Muscle layer of duodenum (tissue), 2 donors: ENCODE measurements at regions not wholly inside any gene's neighbourhood (a gene's known extent, or its start where the extent isn't known, plus 50 kb on each side); places are given as distances from the start of the nearest gene placed in this dataset.
"Not testable (repeated sequence)": the region's sequence is repeated elsewhere in the genome, so short reads cannot be mapped to it uniquely, and the experiment has no call there.

Experiments used
- H3K27ac ChIP-seq: one replicate; pipeline ENCODE4 v1.7.0; 2013; ENCODE audit warnings: mild to moderate bottlenecking, low read length
- H3K27me3 ChIP-seq: one replicate; pipeline ENCODE4 v1.7.0; 2013; ENCODE audit warnings: low read depth, mild to moderate bottlenecking, control low read depth, low read length
- H3K36me3 ChIP-seq, 2 donors: one replicate each; pipeline ENCODE4 v1.7.0; 2013; ENCODE audit warnings: low read length in 2 of 2, control low read depth in 1 of 2, mild to moderate bottlenecking in 1 of 2; ENCODE audit not compliant: insufficient read depth in 2 of 2, control insufficient read depth in 1 of 2
- H3K4me1 ChIP-seq, 2 donors: one replicate each; pipeline ENCODE4 v1.7.0; 2013; ENCODE audit warnings: low read length in 2 of 2, mild to moderate bottlenecking in 2 of 2, control low read depth in 1 of 2, moderate library complexity in 1 of 2; ENCODE audit not compliant: insufficient read depth in 2 of 2, control insufficient read depth in 1 of 2
- H3K4me3 ChIP-seq, 2 donors: one replicate each; pipeline ENCODE4 v1.7.0; 2013; ENCODE audit warnings: low read length in 2 of 2, low read depth in 1 of 2, mild to moderate bottlenecking in 1 of 2
- H3K9me3 ChIP-seq, 2 donors: one replicate each; pipeline ENCODE4 v1.7.0; 2013; ENCODE audit warnings: low read length in 2 of 2, control low read depth in 1 of 2, mild to moderate bottlenecking in 1 of 2; ENCODE audit not compliant: control insufficient read depth in 1 of 2
- donor health status: healthy.

DNA sequence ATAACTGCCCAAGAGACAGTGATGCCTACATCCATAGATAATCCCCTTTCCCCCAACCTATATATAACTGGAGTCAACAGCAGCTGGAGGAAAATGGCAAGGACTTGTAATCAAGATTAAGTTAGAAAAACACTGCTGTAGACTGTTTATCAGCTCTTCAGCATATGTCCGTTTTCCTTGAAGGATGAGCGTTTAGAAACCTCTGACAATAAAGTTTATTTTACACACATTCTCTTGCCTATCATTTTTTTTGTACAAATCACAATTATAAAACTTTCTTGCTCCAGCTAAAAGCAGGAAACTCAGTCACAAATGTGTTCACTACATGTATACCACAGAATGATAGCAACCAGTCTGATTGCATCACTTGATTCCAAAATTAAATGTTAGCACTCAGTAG lies 50.8 kb downstream of the PPIAL4G start:
- not testable (repeated sequence) for H3K27ac ChIP-seq, H3K4me3 ChIP-seq, H3K9me3 ChIP-seq, H3K36me3 ChIP-seq, H3K4me1 ChIP-seq, H3K27me3 ChIP-seq

GRCh38 chr1:148429856-148430255 lies 53.2 kb downstream of the PPIAL4G start:
- H3K36me3 ChIP-seq, H3K4me3 ChIP-seq, H3K9me3 ChIP-seq, H3K27me3 ChIP-seq, H3K27ac ChIP-seq, H3K4me1 ChIP-seq: not testable (repeated sequence)

DNA sequence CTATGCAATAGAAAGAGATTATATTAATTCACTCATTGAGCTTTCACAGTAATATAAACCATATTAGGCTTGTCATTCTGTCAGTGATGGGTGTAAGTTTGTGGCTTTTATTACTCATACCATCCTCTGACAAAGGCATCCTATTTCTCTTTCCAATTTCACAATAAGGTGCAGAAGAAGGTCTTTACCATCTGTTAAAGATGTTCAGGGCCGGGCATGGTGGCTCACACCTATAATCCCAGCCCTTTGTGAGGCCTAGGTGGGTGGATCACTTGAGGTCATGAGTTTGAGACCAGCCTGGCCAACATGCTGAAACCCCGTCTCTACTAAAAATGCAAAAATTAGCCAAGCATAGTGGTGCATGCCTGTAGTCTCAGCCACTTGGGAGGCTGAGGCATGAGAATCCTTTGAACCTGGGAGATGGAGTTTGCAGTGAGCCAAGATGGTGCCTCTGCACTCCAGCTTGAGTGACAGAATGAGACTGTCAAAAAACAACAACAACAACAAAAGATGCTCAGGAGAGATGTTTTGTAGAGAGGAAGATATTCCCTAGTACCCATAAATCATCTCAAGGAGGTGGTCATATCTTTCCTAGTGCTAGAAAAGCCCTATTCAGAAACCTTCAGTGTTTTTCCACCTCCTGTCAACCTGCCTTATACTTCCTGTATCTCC lies 56.0 kb downstream of the PPIAL4G start:
- H3K27ac ChIP-seq, H3K36me3 ChIP-seq, H3K4me1 ChIP-seq, H3K4me3 ChIP-seq, H3K9me3 ChIP-seq, H3K27me3 ChIP-seq: not testable (repeated sequence)

DNA sequence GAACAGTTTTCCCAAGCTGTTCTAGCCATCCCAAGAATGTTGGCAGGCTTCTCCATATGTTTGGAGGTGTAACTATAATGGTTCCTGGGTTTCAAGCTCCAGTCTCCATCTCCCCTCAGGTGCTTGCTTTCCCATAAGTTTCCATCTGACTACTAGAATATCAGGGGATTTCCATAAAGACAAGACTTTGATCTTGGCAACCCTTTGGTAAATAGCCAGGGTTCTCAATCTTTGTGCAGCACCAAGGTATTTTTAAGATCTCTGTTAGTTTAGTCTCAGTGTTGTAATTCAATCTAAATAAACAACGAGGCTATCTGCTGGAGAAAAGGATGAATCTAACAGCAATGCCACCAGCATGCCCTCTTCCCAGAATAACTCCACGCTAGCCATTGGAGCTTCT lies 56.7 kb downstream of the PPIAL4G start:
- H3K4me3 ChIP-seq, H3K4me1 ChIP-seq, H3K27me3 ChIP-seq, H3K9me3 ChIP-seq, H3K27ac ChIP-seq, H3K36me3 ChIP-seq: not testable (repeated sequence)

- not testable (repeated sequence) for H3K9me3 ChIP-seq, H3K4me1 ChIP-seq, H3K36me3 ChIP-seq, H3K4me3 ChIP-seq, H3K27me3 ChIP-seq
- H3K27ac ChIP-seq, result peak overlapping the region; percentile 19
Measured at GRCh38 chr1:148424143-148425003, 58.7 kb downstream of the PPIAL4G start.

- H3K9me3 ChIP-seq, H3K27ac ChIP-seq: not testable (repeated sequence)
Measured at GRCh38 chr1:148422921-148423320, 60.2 kb downstream of the PPIAL4G start.

DNA sequence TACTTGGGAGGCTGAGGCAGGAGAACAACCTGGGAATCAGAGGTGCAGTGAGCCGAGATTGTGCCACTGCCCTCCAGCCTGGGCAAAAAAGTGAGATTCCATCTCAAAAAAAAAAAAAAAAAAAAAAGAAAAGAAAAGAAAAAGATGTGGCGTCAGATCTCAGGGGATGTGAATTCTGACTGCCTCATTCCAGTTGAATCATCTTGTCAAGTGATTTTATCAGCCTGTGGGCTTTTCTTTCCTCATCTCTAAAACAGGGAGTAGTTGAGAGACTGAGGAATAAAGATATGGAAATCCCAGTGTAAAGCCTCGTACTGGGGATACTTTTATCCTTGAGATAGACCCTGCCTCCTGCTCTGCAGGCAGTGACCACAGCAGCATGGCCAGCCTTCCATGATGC lies 65.9 kb downstream of the PPIAL4G start:
- H3K9me3 ChIP-seq, H3K27me3 ChIP-seq, H3K4me3 ChIP-seq, H3K27ac ChIP-seq, H3K36me3 ChIP-seq, H3K4me1 ChIP-seq: not testable (repeated sequence)

More at GRCh38 chr1:148422921-148423320, 60.2 kb downstream of the PPIAL4G start:
- not testable (repeated sequence) for H3K27me3 ChIP-seq, H3K36me3 ChIP-seq, H3K4me3 ChIP-seq, H3K4me1 ChIP-seq

- not testable (repeated sequence) for H3K36me3 ChIP-seq, H3K9me3 ChIP-seq, H3K27ac ChIP-seq, H3K27me3 ChIP-seq, H3K4me3 ChIP-seq, H3K4me1 ChIP-seq
Measured at GRCh38 chr1:148413385-148413784, 69.7 kb downstream of the PPIAL4G start.

DNA sequence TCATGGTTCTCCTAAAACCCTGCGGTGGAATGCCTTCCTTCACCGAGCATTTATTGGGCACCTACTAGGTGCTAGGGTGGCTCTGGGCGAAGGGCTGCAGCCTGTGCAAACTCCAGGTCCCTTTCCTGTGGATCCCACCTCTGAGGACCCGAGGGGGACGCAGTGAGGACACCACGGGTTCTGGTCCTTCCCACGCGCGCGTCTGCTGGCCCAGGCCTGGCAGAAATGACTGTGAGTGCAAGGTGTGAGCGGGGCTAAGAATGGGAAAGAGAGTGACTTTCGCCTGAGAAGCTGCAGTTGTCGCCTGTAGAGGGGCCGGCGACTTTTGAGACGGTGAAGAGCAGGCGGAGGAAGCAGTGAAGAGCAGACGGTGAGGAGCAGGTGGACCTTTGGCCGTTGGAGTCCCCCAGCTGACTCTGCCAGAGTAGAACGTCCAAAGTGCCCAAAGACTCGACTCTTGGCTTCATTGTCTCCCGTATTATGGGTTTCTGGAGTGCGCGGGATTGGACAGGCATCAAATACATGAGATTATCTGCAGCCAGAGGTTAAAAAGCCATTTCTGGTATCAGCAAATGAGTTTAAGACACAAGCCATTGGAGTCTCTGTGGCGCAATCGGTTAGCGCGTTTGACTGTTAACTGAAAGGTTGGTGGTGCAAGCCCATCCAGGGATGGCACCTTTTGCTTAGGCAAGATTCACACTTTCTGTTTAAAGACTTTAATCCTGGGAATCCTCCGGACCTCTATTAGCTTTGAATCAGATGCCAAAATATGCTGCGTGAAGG lies 78.1 kb downstream of the PPIAL4G start:
- H3K9me3 ChIP-seq, H3K4me3 ChIP-seq, H3K27me3 ChIP-seq, H3K36me3 ChIP-seq, H3K27ac ChIP-seq, H3K4me1 ChIP-seq: not testable (repeated sequence)

- H3K27ac ChIP-seq, H3K36me3 ChIP-seq, H3K9me3 ChIP-seq, H3K27me3 ChIP-seq, H3K4me3 ChIP-seq, H3K4me1 ChIP-seq: not testable (repeated sequence)
Measured at GRCh38 chr1:148403925-148404324, 79.2 kb downstream of the PPIAL4G start.

DNA sequence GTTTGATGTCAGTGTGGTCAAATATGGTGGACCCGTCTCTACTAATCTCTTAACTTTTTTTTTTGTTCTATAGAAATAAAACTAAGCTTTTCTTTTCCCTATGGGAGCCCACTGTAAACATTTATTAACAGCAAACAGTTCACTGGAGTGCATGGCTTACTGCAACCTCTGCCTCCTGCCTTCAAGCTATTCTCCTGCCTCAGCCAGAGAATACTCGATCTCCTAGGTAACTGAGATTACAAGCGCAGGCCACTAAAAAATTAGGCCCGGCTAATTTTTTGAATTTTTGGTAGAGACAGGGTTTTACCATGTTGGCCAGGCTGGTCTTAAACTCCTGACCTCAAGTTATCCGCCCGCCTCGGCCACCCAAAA lies 80.0 kb downstream of the PPIAL4G start:
- peak overlapping the region in 1 of 2 donors; percentile 68 for H3K4me3 ChIP-seq
- not testable (repeated sequence) for H3K36me3 ChIP-seq, H3K9me3 ChIP-seq, H3K27me3 ChIP-seq, H3K27ac ChIP-seq, H3K4me1 ChIP-seq
